22Rv1 (cell line): ENCODE measurements at regions not wholly inside any gene's neighbourhood (a gene's known extent, or its start where the extent isn't known, plus 50 kb on each side); places are given as distances from the start of the nearest gene placed in this dataset.

Experiments used
- ZFX ChIP-seq: fragments of 450-650 bp; IDR thresholded peaks from 2 replicates; pipeline ENCODE4 v1.6.1; 2017; ENCODE audit warnings: antibody characterized with exemption, borderline replicate concordance
- TF ChIP-seq, protein P1 (sequence below): fragments of 450-650 bp; IDR thresholded peaks from 2 replicates; pipeline ENCODE4 v1.5.1; 2017; ENCODE audit warnings: mild to moderate bottlenecking

DNA sequence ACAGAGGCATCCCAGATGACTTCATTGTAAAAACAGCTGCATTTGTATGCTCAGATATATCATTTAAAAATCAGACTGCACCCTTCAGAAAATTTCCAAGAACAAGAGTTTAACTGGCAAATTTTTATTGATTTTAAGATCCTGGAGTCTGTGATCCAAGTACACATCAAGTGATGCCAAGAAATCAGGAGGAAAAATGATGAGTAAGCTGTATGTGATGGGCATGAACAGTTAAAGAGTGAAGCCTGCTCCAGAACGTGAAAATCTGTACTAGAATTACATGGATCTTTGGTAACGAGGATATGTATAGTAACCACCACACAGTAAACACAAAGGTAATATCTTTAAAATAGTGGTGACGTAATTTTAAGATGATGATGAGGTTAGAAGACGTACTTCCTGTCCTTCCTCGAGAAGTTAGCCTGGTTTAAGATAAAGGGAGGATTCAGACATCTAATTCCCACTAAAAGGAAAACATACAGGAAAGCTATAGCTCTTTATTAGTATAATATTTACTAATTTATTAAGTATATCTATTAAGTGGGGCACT lies 1374.3 kb upstream of the DDX18 start:
- TF ChIP-seq, protein P1, sequence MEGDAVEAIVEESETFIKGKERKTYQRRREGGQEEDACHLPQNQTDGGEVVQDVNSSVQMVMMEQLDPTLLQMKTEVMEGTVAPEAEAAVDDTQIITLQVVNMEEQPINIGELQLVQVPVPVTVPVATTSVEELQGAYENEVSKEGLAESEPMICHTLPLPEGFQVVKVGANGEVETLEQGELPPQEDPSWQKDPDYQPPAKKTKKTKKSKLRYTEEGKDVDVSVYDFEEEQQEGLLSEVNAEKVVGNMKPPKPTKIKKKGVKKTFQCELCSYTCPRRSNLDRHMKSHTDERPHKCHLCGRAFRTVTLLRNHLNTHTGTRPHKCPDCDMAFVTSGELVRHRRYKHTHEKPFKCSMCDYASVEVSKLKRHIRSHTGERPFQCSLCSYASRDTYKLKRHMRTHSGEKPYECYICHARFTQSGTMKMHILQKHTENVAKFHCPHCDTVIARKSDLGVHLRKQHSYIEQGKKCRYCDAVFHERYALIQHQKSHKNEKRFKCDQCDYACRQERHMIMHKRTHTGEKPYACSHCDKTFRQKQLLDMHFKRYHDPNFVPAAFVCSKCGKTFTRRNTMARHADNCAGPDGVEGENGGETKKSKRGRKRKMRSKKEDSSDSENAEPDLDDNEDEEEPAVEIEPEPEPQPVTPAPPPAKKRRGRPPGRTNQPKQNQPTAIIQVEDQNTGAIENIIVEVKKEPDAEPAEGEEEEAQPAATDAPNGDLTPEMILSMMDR: no peak
- no peak for TF ChIP-seq ZFX
